Smooth muscle cell (in vitro differentiated cells): ENCODE measurements at regions not wholly inside any gene's neighbourhood (a gene's known extent, or its start where the extent isn't known, plus 50 kb on each side); places are given as distances from the start of the nearest gene placed in this dataset.

Experiments used
- DNase-seq: peaks from one replicate; lab custom pipeline; 2025; ENCODE audit not compliant: unreplicated experiment; lab: John Stamatoyannopoulos, UW
- H2AFZ ChIP-seq: fragments of 200-600 bp; sonication (generic); 2 replicates; pipeline ENCODE4 v1.6.0; 2016; ENCODE audit warnings: antibody characterized with exemption, low read depth, mild to moderate bottlenecking
- H3F3A ChIP-seq: fragments of 200-600 bp; sonication (generic); 2 replicates; pipeline ENCODE4 v1.6.0; 2017; ENCODE audit warnings: antibody characterized with exemption, low read depth
- H3K27ac ChIP-seq: fragments of 200-600 bp; sonication (generic); 2 replicates; pipeline ENCODE4 v1.5.1; 2016; ENCODE audit warnings: low read depth, mild to moderate bottlenecking
- H3K27me3 ChIP-seq: fragments of 200-600 bp; sonication (generic); 2 replicates; pipeline ENCODE4 v1.6.1; 2016; ENCODE audit warnings: low read depth, mild to moderate bottlenecking
- H3K36me3 ChIP-seq: fragments of 200-600 bp; sonication (generic); 2 replicates; pipeline ENCODE4 v1.5.1; 2016; ENCODE audit warnings: low read depth
- H3K4me1 ChIP-seq: fragments of 200-600 bp; sonication (generic); 2 replicates; pipeline ENCODE4 v1.5.1; 2016; ENCODE audit warnings: low read depth
- H3K4me2 ChIP-seq: fragments of 200-600 bp; sonication (generic); 2 replicates; pipeline ENCODE4 v1.6.0; 2016; ENCODE audit warnings: mild to moderate bottlenecking
- H3K4me3 ChIP-seq: fragments of 200-600 bp; sonication (generic); 2 replicates; pipeline ENCODE4 v1.5.1; 2016; ENCODE audit warnings: mild to moderate bottlenecking
- H3K79me2 ChIP-seq: fragments of 200-600 bp; sonication (generic); 2 replicates; pipeline ENCODE4 v1.6.0; 2016; ENCODE audit warnings: low read depth, mild to moderate bottlenecking
- H3K9ac ChIP-seq: fragments of 200-600 bp; sonication (generic); 2 replicates; pipeline ENCODE4 v1.6.0; 2016; ENCODE audit warnings: low read depth
- H3K9me3 ChIP-seq: fragments of 200-600 bp; sonication (generic); replicated peaks from 2 replicates; pipeline ENCODE4 v1.5.1; 2016; ENCODE audit warnings: low read depth
- H4K20me1 ChIP-seq: fragments of 200-600 bp; sonication (generic); 2 replicates; pipeline ENCODE4 v1.6.0; 2016; ENCODE audit warnings: low read depth
- WGBS: methylation state at CpG from one replicate; pipeline ENCODE4 v1.1.7; 2016; ENCODE audit warnings: low lambda C conversion rate; 5-methylcytosine and 5-hydroxymethylcytosine counted together
- TF ChIP-seq, protein P1 (sequence below): fragments of 200-600 bp; sonication (generic); IDR thresholded peaks from 2 replicates; pipeline ENCODE4 v1.5.1; 2017; ENCODE audit warnings: borderline replicate concordance, mild to moderate bottlenecking, antibody characterized with exemption; ENCODE audit not compliant: insufficient read depth, poor library complexity, severe bottlenecking

DNA sequence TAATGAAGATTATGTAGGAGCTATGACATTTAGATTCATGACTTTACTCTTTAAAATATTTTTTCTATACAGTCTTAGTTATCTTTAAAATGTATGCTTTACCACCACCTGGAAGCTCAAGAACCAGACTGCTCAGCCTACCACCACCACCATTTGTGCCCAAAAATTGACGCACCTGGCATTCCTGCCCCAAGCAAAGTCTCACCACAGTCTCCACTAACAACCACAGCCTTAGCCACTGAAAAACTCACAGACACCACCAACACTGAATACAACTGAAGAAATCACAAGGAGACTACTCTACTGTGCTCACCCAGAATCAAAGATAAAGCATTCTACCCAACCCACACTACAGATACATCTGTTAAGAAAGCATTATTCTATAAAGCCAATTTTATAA is 201.9 kb upstream of the PDE10A start:
- 92% methylated on average over 1 of the region's 1 CpG for WGBS
- Histone ChIP-seq H3K36me3 (no peaks in the 10 kb centered on the region), H3K27ac (no peak overlapping the region), H3F3A (no peaks in the 10 kb centered on the region), H3K4me2 (no peak overlapping the region), H3K79me2 (no peaks in the 10 kb centered on the region), H3K9me3 (no peaks in the 10 kb centered on the region), H3K4me3 (no peak overlapping the region), H3K27me3 (peaks cover 5% of the 10 kb centered on the region), H3K9ac (no peak overlapping the region), H4K20me1 (no peaks in the 10 kb centered on the region), H2AFZ (no peak overlapping the region), H3K4me1 (no peaks in the 10 kb centered on the region)
- DNase-seq = no peak
- TF ChIP-seq, protein P1, sequence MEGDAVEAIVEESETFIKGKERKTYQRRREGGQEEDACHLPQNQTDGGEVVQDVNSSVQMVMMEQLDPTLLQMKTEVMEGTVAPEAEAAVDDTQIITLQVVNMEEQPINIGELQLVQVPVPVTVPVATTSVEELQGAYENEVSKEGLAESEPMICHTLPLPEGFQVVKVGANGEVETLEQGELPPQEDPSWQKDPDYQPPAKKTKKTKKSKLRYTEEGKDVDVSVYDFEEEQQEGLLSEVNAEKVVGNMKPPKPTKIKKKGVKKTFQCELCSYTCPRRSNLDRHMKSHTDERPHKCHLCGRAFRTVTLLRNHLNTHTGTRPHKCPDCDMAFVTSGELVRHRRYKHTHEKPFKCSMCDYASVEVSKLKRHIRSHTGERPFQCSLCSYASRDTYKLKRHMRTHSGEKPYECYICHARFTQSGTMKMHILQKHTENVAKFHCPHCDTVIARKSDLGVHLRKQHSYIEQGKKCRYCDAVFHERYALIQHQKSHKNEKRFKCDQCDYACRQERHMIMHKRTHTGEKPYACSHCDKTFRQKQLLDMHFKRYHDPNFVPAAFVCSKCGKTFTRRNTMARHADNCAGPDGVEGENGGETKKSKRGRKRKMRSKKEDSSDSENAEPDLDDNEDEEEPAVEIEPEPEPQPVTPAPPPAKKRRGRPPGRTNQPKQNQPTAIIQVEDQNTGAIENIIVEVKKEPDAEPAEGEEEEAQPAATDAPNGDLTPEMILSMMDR = no peak

DNA sequence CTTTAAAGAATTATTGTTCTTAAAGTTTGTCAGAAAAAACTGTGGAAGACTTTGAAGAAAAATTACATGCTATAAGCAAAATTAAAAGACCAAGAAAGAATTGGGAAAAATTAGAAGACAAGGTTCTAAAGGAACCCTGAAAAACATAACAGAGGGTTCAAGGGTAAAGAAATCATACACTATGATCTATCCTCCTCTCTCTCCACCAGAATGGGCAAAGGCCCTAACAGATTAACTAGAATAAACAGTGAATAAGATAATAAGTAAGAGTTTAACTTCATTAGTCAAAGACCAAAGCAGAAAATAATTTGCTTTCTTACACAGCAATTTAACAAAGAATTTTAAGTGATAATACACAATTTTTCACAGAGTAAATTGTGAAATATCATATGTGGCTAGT is 201.2 kb upstream of the PDE10A start:
- H3K4me3 ChIP-seq = no peak overlapping the region
- H3K36me3 ChIP-seq = no peaks in the 10 kb centered on the region
- no peak overlapping the region for H3K9ac ChIP-seq
- TF ChIP-seq, protein P1 = no peak
- H3K4me1 ChIP-seq = no peaks in the 10 kb centered on the region
- DNase-seq = no peak
- H3K9me3 ChIP-seq = no peaks in the 10 kb centered on the region
- H3K27ac ChIP-seq = no peak overlapping the region
- H2AFZ ChIP-seq = no peak overlapping the region
- H3K4me2 ChIP-seq = no peak overlapping the region
- no peaks in the 10 kb centered on the region for H4K20me1 ChIP-seq
- no peaks in the 10 kb centered on the region for H3K79me2 ChIP-seq
- H3K27me3 ChIP-seq = peaks cover 7% of the 10 kb centered on the region
- H3F3A ChIP-seq = no peaks in the 10 kb centered on the region

DNA sequence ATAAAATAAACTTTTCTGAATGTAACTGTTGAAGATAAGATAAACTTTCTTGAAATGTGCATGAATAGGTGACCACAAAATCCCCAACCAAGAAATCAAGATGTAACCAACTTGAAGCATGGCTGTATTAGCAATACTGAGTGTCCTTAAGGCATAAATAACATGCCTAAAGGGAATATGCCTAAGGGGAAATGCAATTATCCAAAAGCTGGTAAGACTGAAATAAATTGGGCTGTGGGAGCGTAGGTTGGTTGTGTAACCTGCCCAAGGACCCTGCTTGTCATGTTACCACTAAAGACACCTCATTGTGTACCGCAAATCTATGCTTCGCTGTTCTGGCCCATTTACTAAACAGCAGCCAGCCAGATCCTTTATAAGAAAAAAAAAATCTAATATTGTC is 200.8 kb upstream of the PDE10A start:
- DNase-seq = no peak
- 76% methylated on average over 3 of the region's 3 CpGs for WGBS
- TF ChIP-seq, protein P1 = no peak

DNA sequence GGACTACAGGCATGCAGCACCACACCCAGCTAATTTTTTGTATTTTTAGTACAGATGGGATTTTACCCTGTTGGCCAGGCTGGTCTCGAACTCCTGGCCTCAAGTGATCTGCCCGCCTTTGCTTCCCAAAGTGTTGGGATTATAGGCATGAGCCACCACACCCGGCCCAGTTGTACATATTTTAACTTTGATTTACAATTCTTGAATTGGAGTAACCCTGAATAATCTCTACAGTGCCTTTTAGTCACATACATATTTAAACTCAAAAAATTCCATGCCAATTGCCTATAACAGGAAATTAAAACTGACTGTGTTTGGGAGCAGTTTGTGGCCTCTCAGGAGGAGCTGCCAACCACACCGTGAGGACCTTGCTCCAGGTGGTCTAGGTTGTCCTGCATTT is 199.8 kb upstream of the PDE10A start:
- TF ChIP-seq, protein P1 = no peak
- H3K79me2 ChIP-seq = no peaks in the 10 kb centered on the region
- H3K27me3 ChIP-seq = peaks cover 21% of the 10 kb centered on the region
- no peaks in the 10 kb centered on the region for H4K20me1 ChIP-seq
- WGBS = 89% methylated on average over 4 of the region's 4 CpGs
- no peaks in the 10 kb centered on the region for H3K9me3 ChIP-seq
- no peak for DNase-seq
- no peak overlapping the region for H2AFZ ChIP-seq
- no peaks in the 10 kb centered on the region for H3F3A ChIP-seq
- H3K9ac ChIP-seq = no peak overlapping the region
- H3K4me1 ChIP-seq = no peaks in the 10 kb centered on the region
- no peak overlapping the region for H3K4me2 ChIP-seq
- no peak overlapping the region for H3K27ac ChIP-seq
- no peak overlapping the region for H3K4me3 ChIP-seq
- H3K36me3 ChIP-seq = no peaks in the 10 kb centered on the region

More for the DNA sequence above, 200.8 kb upstream of the PDE10A start:
- no peaks in the 10 kb centered on the region for H4K20me1 ChIP-seq
- no peaks in the 10 kb centered on the region for H3K36me3 ChIP-seq
- H3K27me3 ChIP-seq = peaks cover 11% of the 10 kb centered on the region
- H3K9ac ChIP-seq = no peak overlapping the region
- no peak overlapping the region for H3K4me2 ChIP-seq
- no peak overlapping the region for H3K27ac ChIP-seq
- no peak overlapping the region for H2AFZ ChIP-seq
- no peaks in the 10 kb centered on the region for H3K9me3 ChIP-seq
- no peaks in the 10 kb centered on the region for H3K4me1 ChIP-seq
- no peak overlapping the region for H3K4me3 ChIP-seq
- no peaks in the 10 kb centered on the region for H3K79me2 ChIP-seq
- no peaks in the 10 kb centered on the region for H3F3A ChIP-seq
